ENCODE measurements at regions not wholly inside any gene's neighbourhood (a gene's known extent, or its start where the extent isn't known, plus 50 kb on each side); places are given as distances from the start of the nearest gene placed in this dataset.

- no peak for DNase-seq (ENCODE audit: extremely low read depth, low read depth)
Measured at GRCh38 chr1:65486613-65487012, 66.1 kb downstream of the LEPR start.

DNA sequence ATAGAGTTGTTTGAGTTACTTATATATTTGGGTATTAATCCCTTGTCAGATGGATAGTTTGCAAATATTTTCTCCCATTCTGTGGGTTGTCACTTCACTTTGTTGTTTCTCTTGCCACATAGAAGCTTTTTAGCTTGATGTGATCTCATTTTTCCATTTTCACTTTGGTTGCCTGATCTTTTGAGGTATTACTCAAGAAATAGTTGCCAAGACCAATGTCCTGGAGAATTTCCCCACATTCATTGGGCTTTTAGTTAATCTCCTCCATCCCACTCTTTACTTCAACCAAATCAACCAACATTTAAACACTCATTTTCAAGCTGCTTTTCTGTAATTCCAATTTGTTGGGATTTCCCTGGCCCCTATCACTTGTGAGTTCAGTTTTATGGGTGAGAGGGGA is 69.0 kb downstream of the LEPR start:
- no peak for DNase-seq (ENCODE audit: extremely low read depth, low read depth)

DNA sequence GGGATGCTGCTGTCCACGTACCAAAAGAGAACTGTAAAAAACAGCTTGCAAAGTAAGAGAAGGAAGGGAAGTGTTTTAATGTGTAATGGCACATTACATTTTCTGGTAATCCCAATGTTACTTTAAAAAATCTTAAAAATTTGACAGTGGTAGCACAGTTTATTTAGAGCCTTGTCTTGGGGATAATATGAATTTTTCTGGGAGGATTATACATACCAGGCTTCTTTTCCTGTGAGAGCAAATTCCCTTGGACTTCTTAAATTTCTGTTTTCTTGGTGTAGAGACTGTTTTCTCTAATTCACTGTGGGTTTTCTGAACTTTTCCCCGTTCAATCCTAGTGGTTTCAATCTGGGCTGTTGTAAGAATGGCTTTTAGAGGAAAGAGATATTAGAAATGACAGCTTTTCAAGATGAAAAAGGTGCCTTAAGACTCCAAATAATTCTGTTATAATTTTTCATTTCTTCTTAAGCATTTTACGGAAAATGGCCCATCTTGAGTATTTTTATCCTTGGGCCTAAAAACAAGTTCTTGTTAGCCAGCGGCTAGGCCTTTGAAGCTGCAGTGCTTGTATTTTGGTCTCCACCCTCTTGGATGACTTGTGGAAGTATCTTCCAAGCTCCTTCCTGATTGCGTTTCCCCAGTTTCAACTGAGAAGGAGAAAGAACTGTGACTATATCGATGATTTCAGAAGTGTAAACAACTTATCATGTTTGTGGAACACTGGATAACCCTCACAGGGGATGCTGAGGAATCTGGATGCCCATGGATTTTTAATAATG is 70.0 kb downstream of the LEPR start:
- no peak for DNase-seq (ENCODE audit: extremely low read depth, low read depth)

DNA sequence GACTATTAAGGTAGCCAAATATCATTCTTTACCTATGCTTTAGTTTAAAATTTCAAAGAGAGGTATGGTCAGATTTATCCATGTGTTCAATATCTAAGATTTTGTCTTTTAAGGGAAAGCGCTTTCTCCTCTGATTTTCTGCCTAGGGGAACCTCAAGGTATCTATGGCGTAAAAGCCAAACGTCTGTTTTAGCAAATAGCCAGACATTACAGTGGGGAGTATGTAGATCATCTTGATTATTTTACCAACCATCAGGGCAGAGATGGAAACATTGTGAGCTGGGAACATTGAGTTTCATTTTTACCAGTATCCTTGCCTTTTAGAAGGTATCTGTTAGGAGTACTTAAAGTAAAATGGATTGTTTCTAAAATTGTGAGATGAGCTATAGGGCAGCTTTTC is 71.0 kb downstream of the LEPR start:
- no peak for DNase-seq (ENCODE audit: extremely low read depth, low read depth)

DNA sequence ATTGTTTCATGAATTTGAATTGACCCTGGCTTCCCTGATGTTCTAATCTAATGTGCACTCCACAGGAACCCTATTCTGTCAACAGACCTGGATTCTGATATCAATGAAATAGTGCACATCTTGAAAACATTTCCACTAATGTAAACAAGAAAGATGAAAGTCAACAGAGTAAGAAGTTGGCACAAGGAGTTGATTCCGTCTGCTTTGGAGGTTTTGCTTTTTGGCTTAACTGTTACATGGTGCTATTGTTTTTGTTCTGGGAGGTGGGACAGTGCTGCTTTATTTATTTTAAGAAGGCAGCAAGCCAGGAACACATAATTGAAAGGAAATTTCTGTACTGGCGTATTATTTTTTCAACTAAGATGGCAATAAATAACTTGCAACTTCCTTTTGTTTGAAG is 73.3 kb downstream of the LEPR start:
- DNase-seq (ENCODE audit: extremely low read depth, low read depth), result no peak

DNA sequence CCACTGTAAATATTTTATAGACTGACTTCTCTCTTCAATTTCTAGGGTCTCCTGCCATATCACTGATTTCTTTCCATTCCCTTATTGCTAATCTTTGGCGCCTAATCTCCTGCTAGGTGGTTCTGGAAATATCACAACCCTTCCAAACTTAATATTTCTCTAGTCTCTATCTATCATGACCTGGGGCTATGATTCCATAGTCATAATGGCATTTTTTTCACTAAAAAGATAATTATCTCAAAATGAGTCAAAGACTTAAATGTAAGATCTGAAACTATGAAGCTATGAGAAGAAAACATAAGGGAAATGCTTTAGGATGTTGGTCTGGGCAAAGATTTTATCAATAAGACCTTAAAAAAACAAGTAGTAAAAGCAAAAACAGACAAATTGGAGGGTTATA is 74.2 kb downstream of the LEPR start:
- no peak for DNase-seq (ENCODE audit: extremely low read depth, low read depth)

DNA sequence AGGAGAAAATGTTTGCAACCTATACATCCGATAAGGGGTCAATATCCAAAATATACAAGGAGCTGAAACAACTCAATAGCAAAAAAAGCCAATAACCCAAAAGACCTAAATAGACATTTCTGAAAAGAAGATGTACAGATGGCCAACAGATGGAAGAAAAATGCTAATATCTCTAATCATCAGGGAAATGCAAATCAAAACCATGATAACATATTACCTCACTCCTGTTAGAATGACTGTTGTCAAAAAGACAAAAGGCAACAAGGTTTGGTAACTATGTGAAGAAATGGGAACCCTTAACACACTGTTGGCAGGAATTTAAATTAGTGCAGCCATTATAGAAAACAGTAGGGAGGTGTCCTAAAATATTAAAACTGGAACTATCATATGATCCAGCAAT is 74.7 kb downstream of the LEPR start:
- DNase-seq (ENCODE audit: extremely low read depth, low read depth), result no peak

- DNase-seq (ENCODE audit: extremely low read depth, low read depth), result no peak
Measured at GRCh38 chr1:65497256-65497830, 76.9 kb downstream of the LEPR start.

GRCh38 chr1:65503427-65503826 is 83.0 kb downstream of the LEPR start:
- no peak for DNase-seq (ENCODE audit: extremely low read depth, low read depth)

GRCh38 chr1:65504263-65504662 is 83.8 kb downstream of the LEPR start:
- no peak for DNase-seq (ENCODE audit: extremely low read depth, low read depth)

DNA sequence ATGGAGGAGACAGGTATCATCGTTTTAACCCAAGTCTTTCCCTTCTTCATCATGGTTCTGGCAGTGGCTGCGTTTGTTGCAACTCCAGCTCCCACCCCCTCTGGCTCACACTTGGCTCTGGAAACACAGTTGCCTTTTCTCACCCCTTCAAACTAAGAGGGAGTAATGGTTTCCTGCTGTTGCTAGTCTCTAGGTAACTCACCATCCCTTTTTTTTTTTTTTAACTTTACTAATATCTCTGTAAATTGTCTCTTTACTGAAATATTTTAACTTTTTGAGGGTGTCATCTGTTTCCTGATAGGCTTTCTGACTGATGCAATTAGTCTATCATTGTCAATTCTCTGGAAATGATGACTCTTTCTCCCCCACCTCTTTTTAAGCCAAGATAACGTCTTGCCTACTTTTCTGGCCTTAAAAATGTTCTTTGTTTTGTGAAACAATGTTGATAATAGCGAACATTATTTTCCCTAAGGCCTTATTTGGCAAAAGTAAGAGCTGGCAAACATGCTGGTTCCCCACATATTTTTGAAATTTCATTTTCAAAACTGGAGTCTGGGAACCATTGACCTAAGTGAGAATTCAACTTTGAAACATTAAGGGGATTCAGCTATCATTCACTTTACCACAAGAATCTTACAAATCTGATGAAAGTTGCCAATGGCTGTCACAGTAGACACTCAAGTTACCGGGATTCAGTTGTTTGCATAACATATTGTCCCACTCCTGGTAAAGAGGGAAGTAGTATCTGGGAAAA is 85.3 kb downstream of the LEPR start:
- DNase-seq (ENCODE audit: extremely low read depth, low read depth), result no peak

DNA sequence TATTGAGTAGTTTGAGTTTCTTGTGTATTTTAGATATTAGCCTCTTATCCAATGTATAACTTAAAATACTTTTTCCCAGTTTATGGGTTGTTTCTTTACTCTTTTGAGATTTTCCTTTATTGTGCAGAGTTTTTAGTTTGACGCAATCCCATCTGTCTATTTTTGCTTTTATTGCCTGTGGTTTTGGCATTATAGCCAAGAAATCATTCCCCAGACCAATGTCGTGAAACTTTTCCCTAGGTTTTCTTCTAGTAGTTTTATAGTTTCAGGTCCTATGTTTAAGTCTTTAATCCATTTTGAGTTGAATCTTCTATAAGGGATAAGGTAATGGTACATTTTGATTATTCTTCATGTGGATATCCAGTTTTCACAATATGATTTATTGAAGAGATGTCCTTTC is 87.6 kb downstream of the LEPR start:
- DNase-seq (ENCODE audit: extremely low read depth, low read depth), result no peak

- no peak for DNase-seq (ENCODE audit: extremely low read depth, low read depth)
Measured at GRCh38 chr1:65509912-65510680, 89.6 kb downstream of the LEPR start.

DNA sequence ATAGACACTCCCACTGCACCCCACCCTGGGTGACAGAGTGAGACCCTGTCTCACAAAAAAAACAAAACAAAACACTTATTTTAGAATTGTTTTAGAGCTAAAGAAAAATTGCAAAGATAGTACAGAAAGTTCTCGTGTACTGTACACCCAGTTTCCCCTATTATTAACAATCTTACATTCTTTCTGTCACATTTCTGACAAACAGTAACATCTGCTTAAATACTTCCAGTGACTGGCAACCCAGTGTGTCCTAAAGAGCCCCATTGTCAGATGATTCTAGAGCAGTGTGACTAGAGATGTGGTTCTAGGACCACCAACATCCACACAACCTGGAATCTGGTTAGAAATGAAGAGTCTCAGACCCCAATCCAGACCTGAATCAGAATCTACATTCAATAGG is 90.5 kb downstream of the LEPR start:
- no peak for DNase-seq (ENCODE audit: extremely low read depth, low read depth)

DNA sequence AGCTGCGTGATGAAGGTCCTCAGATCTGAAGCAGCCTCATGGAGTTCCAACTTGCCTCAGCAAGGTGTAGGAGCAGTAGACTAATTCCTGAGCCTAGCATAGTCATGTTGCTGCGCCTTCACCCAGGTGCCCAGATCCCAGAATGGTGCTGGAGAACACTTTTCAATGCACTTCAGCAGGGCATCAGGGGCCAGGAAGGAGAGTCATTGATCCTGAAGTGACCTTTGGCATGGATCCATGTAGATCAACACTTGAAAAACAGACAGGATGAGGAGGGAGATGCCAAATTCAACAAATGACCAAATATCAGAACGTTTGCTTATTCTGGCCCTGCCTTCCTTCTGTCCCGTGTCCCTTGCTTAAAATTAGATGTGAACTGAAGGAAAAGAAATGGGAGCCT is 91.9 kb downstream of the LEPR start:
- DNase-seq (ENCODE audit: extremely low read depth, low read depth), result no peak

- DNase-seq (ENCODE audit: extremely low read depth, low read depth), result no peak
Measured at GRCh38 chr1:65512967-65513780, 92.7 kb downstream of the LEPR start.

DNA sequence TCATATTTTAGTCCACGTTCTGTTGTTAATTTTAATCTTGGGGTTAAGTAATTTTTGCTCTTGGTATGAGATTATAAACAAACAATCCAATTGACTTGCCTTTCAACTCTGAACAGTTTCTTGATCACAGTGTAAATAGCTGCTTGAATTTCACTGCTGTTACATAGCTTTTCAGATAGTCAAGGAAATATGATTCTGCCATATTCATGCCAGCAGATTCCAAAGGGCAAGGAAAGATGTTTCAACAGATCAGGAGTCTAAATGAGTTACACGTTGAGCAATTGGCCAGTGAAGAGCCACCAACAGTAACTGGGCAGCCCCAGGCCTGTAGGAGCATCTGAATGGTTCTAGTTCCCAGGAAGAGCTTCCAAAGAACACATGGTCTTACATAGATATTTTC is 93.6 kb downstream of the LEPR start:
- no peak for DNase-seq (ENCODE audit: extremely low read depth, low read depth)

DNA sequence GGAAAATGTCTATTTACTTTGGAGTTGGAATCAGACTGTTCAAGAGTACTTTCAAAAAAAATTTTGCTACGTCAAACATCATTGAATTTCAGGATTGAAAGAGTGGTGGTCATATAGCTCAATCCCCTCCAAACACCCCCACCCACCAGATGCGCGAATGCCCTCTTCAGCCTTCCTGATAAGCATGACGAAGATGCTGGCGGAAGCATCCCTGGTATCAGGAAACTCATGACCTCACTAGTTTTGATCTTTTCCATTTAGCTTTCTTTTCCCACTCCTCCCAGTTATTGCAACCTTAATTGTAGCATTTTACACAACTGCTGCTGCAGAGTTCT is 104.4 kb downstream of the LEPR start:
- DNase-seq (ENCODE audit: extremely low read depth, low read depth), result no peak

DNA sequence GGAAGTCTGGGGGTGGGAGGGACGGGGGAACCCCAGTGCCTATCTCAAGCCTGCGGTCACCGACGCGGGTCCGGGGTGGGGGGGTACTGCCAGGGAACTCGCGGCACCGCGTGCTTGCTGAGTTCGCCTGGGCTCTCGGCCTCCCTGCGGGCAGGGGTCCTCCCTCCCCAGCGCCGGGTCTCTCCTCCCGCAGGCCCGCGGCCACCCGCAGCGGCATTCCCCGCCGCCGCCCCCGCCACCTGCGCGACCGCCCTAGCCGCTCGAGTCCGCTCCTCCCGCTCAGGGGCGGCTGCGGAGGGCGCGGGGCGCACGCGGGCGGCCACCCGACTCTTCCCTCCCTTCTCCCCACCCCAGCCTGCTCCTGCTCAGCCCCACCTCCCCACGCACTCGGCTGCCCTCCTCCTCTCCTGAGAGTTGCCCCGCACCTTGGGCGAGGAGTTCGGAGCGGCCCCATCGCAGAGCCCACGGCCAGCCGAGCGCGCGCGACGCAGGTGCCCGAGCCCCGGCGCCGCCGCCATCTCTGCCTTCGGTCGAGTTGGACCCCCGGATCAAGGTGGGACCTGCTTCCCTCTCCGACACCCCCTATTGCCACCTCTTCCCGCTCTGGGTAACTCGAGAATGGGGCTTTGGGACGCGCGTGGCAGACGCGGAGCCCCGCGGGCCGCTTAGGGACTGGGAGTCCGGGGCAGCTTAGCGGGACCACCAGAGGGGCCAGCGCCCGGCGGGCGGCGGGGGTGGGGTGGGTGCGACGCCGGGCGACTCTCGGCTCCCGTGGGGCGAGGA is 105.0 kb downstream of the LEPR start:
- no peak for DNase-seq (ENCODE audit: extremely low read depth, low read depth)

- DNase-seq (ENCODE audit: extremely low read depth, low read depth), result no peak
Measured at GRCh38 chr1:65526049-65526556, 105.6 kb downstream of the LEPR start.
